Activated B cell treated with CpG ODN at 0.5 μM for 24 hours (primary cell): ENCODE measurements at regions not wholly inside any gene's neighbourhood (a gene's known extent, or its start where the extent isn't known, plus 50 kb on each side); places are given as distances from the start of the nearest gene placed in this dataset.

Source experiments
- ATAC-seq: fragments of 200-7000 bp; cut with Tn5 transposase; one replicate; pipeline ENCODE4 v1.10.0; 2021; ENCODE audit warnings: low read depth, mild to moderate bottlenecking, moderate library complexity
- CTCF ChIA-PET: fragments of 350-600 bp; sonication (Branson Sonifier 250); formaldehyde crosslinking; loops from one replicate; lab custom pipeline; 2021; ENCODE audit warnings: antibody characterized with exemption; lab: Charles Lee
- POLR2A ChIA-PET: fragments of 350-600 bp; sonication (Branson Sonifier 250); formaldehyde crosslinking; loops from one replicate; lab custom pipeline; 2021; ENCODE audit warnings: antibody characterized with exemption; lab: Charles Lee
- DNase-seq: peaks from one replicate; pipeline ENCODE4 v3.0.0; 2022
- H3K27ac Mint-ChIP-seq: one replicate; pipeline ENCODE4 v1.8.0; 2020; ENCODE audit warnings: mixed read lengths
- H3K27me3 Mint-ChIP-seq: one replicate; pipeline ENCODE4 v1.8.0; 2021; ENCODE audit warnings: mixed read lengths
- H3K36me3 Mint-ChIP-seq: one replicate; pipeline ENCODE4 v1.8.0; 2021; ENCODE audit warnings: low read depth, mixed read lengths
- H3K4me1 Mint-ChIP-seq: one replicate; pipeline ENCODE4 v1.8.0; 2021; ENCODE audit warnings: mixed read lengths
- H3K4me3 Mint-ChIP-seq: one replicate; pipeline ENCODE4 v1.8.0; 2020; ENCODE audit warnings: mild to moderate bottlenecking, mixed read lengths
- H3K9me3 Mint-ChIP-seq: one replicate; pipeline ENCODE4 v1.8.0; 2020; ENCODE audit warnings: mixed read lengths
- intact Hi-C: fragments of 100-400 bp; cut with micrococcal nuclease; formaldehyde crosslinking; loops from one replicate; pipeline ENCODE4 v1.15.1; 2024
- TF ChIP-seq, protein P1 (sequence below): fragments of 200-600 bp; IDR thresholded peaks from one replicate; pipeline ENCODE4 v1.8.0; 2022; ENCODE audit warnings: antibody characterized with exemption, mild to moderate bottlenecking

DNA sequence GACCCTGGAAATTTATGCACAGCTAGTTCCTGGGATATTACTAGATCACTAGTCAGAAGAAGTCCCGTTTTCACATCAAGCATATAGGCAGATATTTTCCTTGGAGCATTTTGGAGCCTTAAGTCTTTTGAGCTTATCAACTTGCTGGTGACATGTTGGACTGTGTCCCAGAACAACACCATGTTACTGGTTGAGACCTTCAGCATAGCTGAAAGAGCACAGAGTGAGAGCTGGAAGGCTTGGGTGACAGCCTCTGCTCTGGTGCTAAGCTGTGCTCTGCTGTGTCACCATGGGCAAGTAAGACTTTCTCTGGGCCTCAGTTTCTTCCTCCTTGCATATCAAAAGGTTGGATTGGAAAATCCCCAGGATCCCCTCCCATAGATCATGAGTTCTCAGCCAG is 116.6 kb upstream of the FRMPD4 start:
- CTCF ChIA-PET, result no interaction called here
- no peak for ATAC-seq
- H3K27ac Mint-ChIP-seq, result no peak overlapping the region

DNA sequence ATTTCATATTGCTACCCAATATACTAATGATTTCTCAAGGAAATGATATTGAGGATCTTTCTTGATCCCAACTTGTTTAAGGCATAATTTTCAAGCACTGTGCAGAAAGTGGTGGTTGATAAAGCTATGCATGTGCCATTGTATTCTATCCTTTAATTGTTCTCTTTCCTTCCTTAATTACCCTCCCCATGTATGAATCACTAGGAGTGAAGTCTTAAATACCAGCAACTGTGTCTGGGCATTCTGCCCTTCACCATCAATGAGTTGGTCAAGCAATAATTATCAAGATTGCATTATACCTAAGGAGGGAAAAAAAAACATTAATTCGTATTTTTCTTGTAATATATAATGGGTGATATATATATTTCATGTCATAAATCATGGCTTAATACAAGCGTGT is 111.8 kb upstream of the FRMPD4 start:
- CTCF ChIA-PET, result no interaction called here
- DNase-seq, result no peak
- no peaks in the 10 kb centered on the region for H3K36me3 Mint-ChIP-seq
- no peaks in the 10 kb centered on the region for H3K4me1 Mint-ChIP-seq
- no peak overlapping the region for H3K27ac Mint-ChIP-seq
- no peak overlapping the region for H3K4me3 Mint-ChIP-seq
- POLR2A ChIA-PET, result no interaction called here
- H3K9me3 Mint-ChIP-seq, result no peaks in the 10 kb centered on the region
- TF ChIP-seq, protein P1, sequence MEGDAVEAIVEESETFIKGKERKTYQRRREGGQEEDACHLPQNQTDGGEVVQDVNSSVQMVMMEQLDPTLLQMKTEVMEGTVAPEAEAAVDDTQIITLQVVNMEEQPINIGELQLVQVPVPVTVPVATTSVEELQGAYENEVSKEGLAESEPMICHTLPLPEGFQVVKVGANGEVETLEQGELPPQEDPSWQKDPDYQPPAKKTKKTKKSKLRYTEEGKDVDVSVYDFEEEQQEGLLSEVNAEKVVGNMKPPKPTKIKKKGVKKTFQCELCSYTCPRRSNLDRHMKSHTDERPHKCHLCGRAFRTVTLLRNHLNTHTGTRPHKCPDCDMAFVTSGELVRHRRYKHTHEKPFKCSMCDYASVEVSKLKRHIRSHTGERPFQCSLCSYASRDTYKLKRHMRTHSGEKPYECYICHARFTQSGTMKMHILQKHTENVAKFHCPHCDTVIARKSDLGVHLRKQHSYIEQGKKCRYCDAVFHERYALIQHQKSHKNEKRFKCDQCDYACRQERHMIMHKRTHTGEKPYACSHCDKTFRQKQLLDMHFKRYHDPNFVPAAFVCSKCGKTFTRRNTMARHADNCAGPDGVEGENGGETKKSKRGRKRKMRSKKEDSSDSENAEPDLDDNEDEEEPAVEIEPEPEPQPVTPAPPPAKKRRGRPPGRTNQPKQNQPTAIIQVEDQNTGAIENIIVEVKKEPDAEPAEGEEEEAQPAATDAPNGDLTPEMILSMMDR, result no peak
- intact Hi-C loops, result no loop called here
- ATAC-seq, result no peak
- peaks cover 4% of the 10 kb centered on the region for H3K27me3 Mint-ChIP-seq

More for the DNA sequence above, 116.6 kb upstream of the FRMPD4 start:
- POLR2A ChIA-PET, result no interaction called here
- Mint-ChIP-seq H3K9me3 (no peaks in the 10 kb centered on the region), H3K4me3 (no peak overlapping the region), H3K4me1 (no peaks in the 10 kb centered on the region), H3K27me3 (peaks cover 4% of the 10 kb centered on the region), H3K36me3 (no peaks in the 10 kb centered on the region)
- intact Hi-C loops, result no loop called here
- TF ChIP-seq, protein P1, result no peak
- no peak for DNase-seq

DNA sequence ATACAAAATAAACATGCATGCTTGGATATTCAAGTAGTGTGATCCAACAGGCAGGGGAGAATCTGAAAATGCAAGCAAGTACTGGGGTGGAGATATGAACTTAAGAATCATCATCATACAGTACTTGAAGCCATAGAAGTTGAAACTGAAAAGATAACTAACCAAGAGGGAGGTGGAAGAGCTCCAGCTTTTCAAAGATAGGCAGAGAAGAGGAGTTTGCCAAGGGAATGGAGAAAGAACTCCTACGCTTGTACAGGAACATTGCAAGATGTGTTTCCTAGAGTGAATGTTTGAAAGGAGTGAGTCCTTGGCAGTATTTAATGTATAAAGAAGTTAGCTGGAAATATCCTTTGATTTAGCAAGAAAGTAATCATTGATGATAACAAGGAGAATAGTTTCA is 106.2 kb upstream of the FRMPD4 start:
- ATAC-seq (no peak), DNase-seq (no peak)
- intact Hi-C loops, result no loop called here
- no peaks in the 10 kb centered on the region for H3K9me3 Mint-ChIP-seq
- TF ChIP-seq, protein P1, result no peak
- H3K27ac Mint-ChIP-seq, result no peak overlapping the region
- CTCF ChIA-PET, result no interaction called here
- peaks cover 2% of the 10 kb centered on the region for H3K27me3 Mint-ChIP-seq
- no peaks in the 10 kb centered on the region for H3K36me3 Mint-ChIP-seq
- no peaks in the 10 kb centered on the region for H3K4me1 Mint-ChIP-seq
- POLR2A ChIA-PET, result no interaction called here
- no peak overlapping the region for H3K4me3 Mint-ChIP-seq

DNA sequence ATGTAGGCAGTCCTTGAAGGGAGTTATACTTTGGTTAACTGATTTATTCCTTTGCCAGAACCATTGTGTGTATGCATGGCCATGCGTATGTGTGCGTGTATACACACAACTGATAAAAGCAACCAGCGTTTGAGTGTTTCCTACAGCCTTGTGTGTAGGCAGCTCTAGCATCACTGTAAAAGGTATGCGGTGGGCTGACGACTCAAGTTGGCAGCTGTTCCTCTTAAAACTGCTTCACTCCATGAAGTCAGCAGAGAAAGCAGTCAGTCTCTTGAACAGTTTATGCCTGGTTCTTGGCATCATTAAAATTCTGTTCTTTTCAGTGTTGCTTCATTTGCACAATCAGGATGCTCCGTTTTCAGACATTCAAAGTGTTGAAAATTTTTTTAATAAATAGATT is 103.5 kb upstream of the FRMPD4 start:
- ChIA-PET CTCF (no interaction called here), POLR2A (no interaction called here)
- intact Hi-C loops, result no loop called here
- no peak overlapping the region for H3K27ac Mint-ChIP-seq
- no peaks in the 10 kb centered on the region for H3K4me1 Mint-ChIP-seq
- ATAC-seq (no peak), DNase-seq (no peak)
- H3K36me3 Mint-ChIP-seq, result no peaks in the 10 kb centered on the region
- no peaks in the 10 kb centered on the region for H3K27me3 Mint-ChIP-seq
- no peak overlapping the region for H3K4me3 Mint-ChIP-seq
- TF ChIP-seq, protein P1, result no peak
- no peaks in the 10 kb centered on the region for H3K9me3 Mint-ChIP-seq

DNA sequence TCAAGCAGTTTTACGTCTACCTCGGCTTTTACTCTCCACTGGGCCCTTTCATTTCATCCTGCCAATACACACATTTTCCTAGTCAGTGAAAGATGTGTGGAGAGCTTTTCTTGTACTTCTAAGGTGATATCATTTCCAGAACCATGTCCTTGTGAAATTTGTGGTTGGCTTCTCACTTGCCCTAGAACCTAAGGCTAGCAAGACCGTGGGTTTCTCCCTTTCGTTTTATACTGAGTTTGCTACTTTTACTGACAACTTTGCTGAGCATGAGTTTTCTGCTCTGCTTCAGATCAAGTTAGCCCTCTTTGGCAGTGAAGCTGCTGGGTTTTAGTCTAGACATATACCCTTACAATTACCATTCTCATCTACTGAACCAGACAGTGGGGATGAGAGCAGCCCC is 95.7 kb upstream of the FRMPD4 start:
- TF ChIP-seq, protein P1, result no peak
- DNase-seq (no peak), ATAC-seq (no peak)
- no peaks in the 10 kb centered on the region for H3K4me1 Mint-ChIP-seq
- intact Hi-C loops, result no loop called here
- peaks cover 2% of the 10 kb centered on the region for H3K27me3 Mint-ChIP-seq
- H3K27ac Mint-ChIP-seq, result no peak overlapping the region
- no peaks in the 10 kb centered on the region for H3K36me3 Mint-ChIP-seq
- CTCF ChIA-PET, result no interaction called here
- H3K9me3 Mint-ChIP-seq, result no peaks in the 10 kb centered on the region
- POLR2A ChIA-PET, result no interaction called here
- no peak overlapping the region for H3K4me3 Mint-ChIP-seq
